ENCODE measurements at regions not wholly inside any gene's neighbourhood (a gene's known extent, or its start where the extent isn't known, plus 50 kb on each side); places are given as distances from the start of the nearest gene placed in this dataset.
A peak's percentile ranks its signal among the peaks of the same experiment; 100 is the strongest.

- Histone ChIP-seq H3K4me2 (ENCODE audit: low read depth, low read length, poor library complexity, severe bottlenecking) (no peak overlapping the region), H3K27me3 (ENCODE audit: insufficient read depth, low read length, poor library complexity, severe bottlenecking) (no peaks in the 10 kb centered on the region), H2AFZ (ENCODE audit: low read length) (no peak overlapping the region), H4K20me1 (ENCODE audit: insufficient read depth, low read length, poor library complexity, severe bottlenecking) (no peaks in the 10 kb centered on the region), H3K9me3 (ENCODE audit: insufficient read depth, low read depth, low read length) (no peaks in the 10 kb centered on the region), H3K36me3 (ENCODE audit: insufficient read depth, low read length) (no peaks in the 10 kb centered on the region), H3K9me2 (replicated peaks; ENCODE audit: low read depth, low read length) (no peaks in the 10 kb centered on the region), H3K79me2 (ENCODE audit: insufficient read depth, low read length) (no peaks in the 10 kb centered on the region), H3K4me1 (ENCODE audit: insufficient read depth, low read length, poor library complexity, severe bottlenecking) (peaks cover 16% of the 10 kb centered on the region), H3K9ac (ENCODE audit: low read depth, low read length, poor library complexity, severe bottlenecking) (no peak overlapping the region), H3F3A (ENCODE audit: low read depth) (no peaks in the 10 kb centered on the region), H3K4me3 (ENCODE audit: low read length, poor library complexity, severe bottlenecking) (no peak overlapping the region)
- TF ChIP-seq EZH2phosphoT487 (IDR thresholded peaks at IDR 0.05; ENCODE audit: borderline replicate concordance) (no peak), CTCF (conservative IDR thresholded peaks at IDR 0.05; ENCODE audit: low read length) (no peak)
Measured at GRCh38 chr20:39676241-39676640, 714.1 kb downstream of the DHX35 start.

- Histone ChIP-seq H2AFZ (ENCODE audit: low read length) (peak overlapping the region; percentile 88), H3K79me2 (ENCODE audit: insufficient read depth, low read length) (no peaks in the 10 kb centered on the region), H4K20me1 (ENCODE audit: insufficient read depth, low read length, poor library complexity, severe bottlenecking) (no peaks in the 10 kb centered on the region), H3K27me3 (ENCODE audit: insufficient read depth, low read length, poor library complexity, severe bottlenecking) (no peaks in the 10 kb centered on the region), H3K4me2 (ENCODE audit: low read depth, low read length, poor library complexity, severe bottlenecking) (peak overlapping the region; percentile 48), H3K9ac (ENCODE audit: low read depth, low read length, poor library complexity, severe bottlenecking) (no peak overlapping the region), H3F3A (ENCODE audit: low read depth) (no peaks in the 10 kb centered on the region), H3K4me3 (ENCODE audit: low read length, poor library complexity, severe bottlenecking) (no peak overlapping the region), H3K4me1 (ENCODE audit: insufficient read depth, low read length, poor library complexity, severe bottlenecking) (peaks cover 16% of the 10 kb centered on the region), H3K9me2 (replicated peaks; ENCODE audit: low read depth, low read length) (no peaks in the 10 kb centered on the region), H3K9me3 (ENCODE audit: insufficient read depth, low read depth, low read length) (no peaks in the 10 kb centered on the region), H3K36me3 (ENCODE audit: insufficient read depth, low read length) (no peaks in the 10 kb centered on the region)
- TF ChIP-seq CTCF (conservative IDR thresholded peaks at IDR 0.05; ENCODE audit: low read length), result no peak
- TF ChIP-seq EZH2phosphoT487 (IDR thresholded peaks at IDR 0.05; ENCODE audit: borderline replicate concordance), result no peak
Measured at GRCh38 chr20:39674842-39675241, 712.7 kb downstream of the DHX35 start.

- no peak overlapping the region for H3K4me2 ChIP-seq (ENCODE audit: low read depth, low read length, poor library complexity, severe bottlenecking)
- H3K9me3 ChIP-seq (ENCODE audit: insufficient read depth, low read depth, low read length), result no peaks in the 10 kb centered on the region
- no peaks in the 10 kb centered on the region for H3K79me2 ChIP-seq (ENCODE audit: insufficient read depth, low read length)
- H3K36me3 ChIP-seq (ENCODE audit: insufficient read depth, low read length), result no peaks in the 10 kb centered on the region
- H3K4me1 ChIP-seq (ENCODE audit: insufficient read depth, low read length, poor library complexity, severe bottlenecking), result peaks cover 16% of the 10 kb centered on the region
- H3K27me3 ChIP-seq (ENCODE audit: insufficient read depth, low read length, poor library complexity, severe bottlenecking), result no peaks in the 10 kb centered on the region
- H3K9ac ChIP-seq (ENCODE audit: low read depth, low read length, poor library complexity, severe bottlenecking), result no peak overlapping the region
- no peak overlapping the region for H2AFZ ChIP-seq (ENCODE audit: low read length)
- TF ChIP-seq EZH2phosphoT487 (IDR thresholded peaks at IDR 0.05; ENCODE audit: borderline replicate concordance) (no peak), CTCF (conservative IDR thresholded peaks at IDR 0.05; ENCODE audit: low read length) (no peak)
- H3F3A ChIP-seq (ENCODE audit: low read depth), result no peaks in the 10 kb centered on the region
- H4K20me1 ChIP-seq (ENCODE audit: insufficient read depth, low read length, poor library complexity, severe bottlenecking), result no peaks in the 10 kb centered on the region
- H3K4me3 ChIP-seq (ENCODE audit: low read length, poor library complexity, severe bottlenecking), result no peak overlapping the region
- H3K9me2 ChIP-seq (replicated peaks; ENCODE audit: low read depth, low read length), result no peaks in the 10 kb centered on the region
Measured at GRCh38 chr20:39670988-39671387, 708.8 kb downstream of the DHX35 start.
